H1 (cell line): ENCODE measurements at regions not wholly inside any gene's neighbourhood (a gene's known extent, or its start where the extent isn't known, plus 50 kb on each side); places are given as distances from the start of the nearest gene placed in this dataset.

ENCODE experiments used
- CTCF ChIA-PET: fragments of 300-600 bp; sonication (Branson Sonifier 250); formaldehyde crosslinking; loops from one replicate; lab custom pipeline; 2021; ENCODE audit not compliant: partially characterized antibody; lab: Charles Lee
- POLR2A ChIA-PET: fragments of 300-600 bp; sonication (Branson Sonifier 250); formaldehyde crosslinking; loops from one replicate; lab custom pipeline; 2021; ENCODE audit warnings: inconsistent platforms; ENCODE audit not compliant: partially characterized antibody; lab: Charles Lee
- DNase-seq, 2 experiments: peaks; one replicate each; pipeline versions ENCODE4 v3.0.0 to v3.0.0-alpha.2; 2010 to 2022; ENCODE audit warnings: low spot score in 2 of 2, low read depth in 1 of 2, mixed read lengths in 1 of 2
- FAIRE-seq: peaks from 2 replicates; lab custom pipeline; 2011; peaks lifted over from hg19 to GRCh38; lab: Jason Lieb, UNC
- H2AFZ ChIP-seq: 2 replicates; pipeline ENCODE4 v1.8.1; 2012; ENCODE audit warnings: low read length, inconsistent platforms
- H2AK5ac ChIP-seq: 2 replicates; pipeline ENCODE4 v1.6.1; 2013; ENCODE audit warnings: low read depth, low read length
- H2BK120ac ChIP-seq: replicated peaks from 2 replicates; pipeline ENCODE3; 2013; ENCODE audit warnings: low read depth, low read length, inconsistent platforms
- H2BK12ac ChIP-seq: 2 replicates; pipeline ENCODE4 v1.6.1; 2013; ENCODE audit warnings: low read depth, low read length
- H2BK15ac ChIP-seq: 2 replicates; pipeline ENCODE4 v1.6.1; 2013; ENCODE audit warnings: low read length
- H2BK20ac ChIP-seq: 2 replicates; pipeline ENCODE4 v1.6.1; 2013; ENCODE audit warnings: low read length
- H2BK5ac ChIP-seq: 2 replicates; pipeline ENCODE4 v1.6.1; 2013; ENCODE audit warnings: low read depth, low read length
- H3K14ac ChIP-seq: 2 replicates; pipeline ENCODE4 v1.6.1; 2013; ENCODE audit warnings: inconsistent platforms; ENCODE audit not compliant: insufficient read length
- H3K18ac ChIP-seq: 2 replicates; pipeline ENCODE4 v1.6.1; 2013; ENCODE audit warnings: low read length; ENCODE audit errors: extremely low read depth
- H3K23ac ChIP-seq: 2 replicates; pipeline ENCODE4 v1.6.1; 2013; ENCODE audit warnings: inconsistent platforms; ENCODE audit not compliant: insufficient read length
- H3K23me2 ChIP-seq: 2 replicates; pipeline ENCODE4 v1.6.1; 2013; ENCODE audit warnings: low read depth, low read length
- H3K27ac ChIP-seq: 2 replicates; pipeline ENCODE4 v1.6.1; 2011; ENCODE audit warnings: low read depth, low read length, inconsistent platforms
- H3K27me3 ChIP-seq, 4 experiments: replicated peaks in 1 of 4; 1 replicate in 1 of 4; 2 replicates in 3 of 4; pipeline versions ENCODE4 v1.6.1 to v1.8.1; 2011 to 2013; ENCODE audit warnings: low read length in 3 of 4, mild to moderate bottlenecking in 3 of 4, inconsistent platforms in 2 of 4, mixed read lengths in 2 of 4, moderate library complexity in 1 of 4; ENCODE audit not compliant: control insufficient read depth in 3 of 4, insufficient read depth in 3 of 4; ENCODE audit errors: extremely low read depth in 1 of 4
- H3K36me3 ChIP-seq, 4 experiments: 2 replicates each; pipeline versions ENCODE4 v1.6.1 to v1.8.1; 2011 to 2013; ENCODE audit warnings: mild to moderate bottlenecking in 4 of 4, low read length in 3 of 4, moderate library complexity in 2 of 4, control low read depth in 1 of 4, inconsistent platforms in 1 of 4; ENCODE audit not compliant: insufficient read depth in 4 of 4, control insufficient read depth in 2 of 4
- H3K4ac ChIP-seq: replicated peaks from 2 replicates; pipeline ENCODE3; 2013; ENCODE audit warnings: low read length, low read depth, mixed read lengths, inconsistent platforms; ENCODE audit not compliant: insufficient read length
- H3K4me1 ChIP-seq, 4 experiments: replicated peaks in 1 of 4; 1 replicate in 1 of 4; 2 replicates in 3 of 4; pipeline versions ENCODE4 v1.6.1 to v1.8.1; 2011 to 2013; ENCODE audit warnings: low read length in 3 of 4, inconsistent platforms in 2 of 4, mixed read lengths in 1 of 4; ENCODE audit not compliant: insufficient read depth in 4 of 4, control insufficient read depth in 3 of 4
- H3K4me2 ChIP-seq, 2 experiments: 2 replicates each; pipeline versions ENCODE4 v1.6.1 to v1.8.1; 2011 to 2013; ENCODE audit warnings: low read depth in 2 of 2, low read length in 2 of 2, control low read depth in 1 of 2, inconsistent platforms in 1 of 2, mild to moderate bottlenecking in 1 of 2; ENCODE audit not compliant: insufficient read depth in 1 of 2
- H3K4me3 ChIP-seq, 4 experiments: fragments of 200-600, 300-600 bp in 1 of 4; sonication (generic), shearing (Covaris generic), sonication (Bioruptor Twin) in 1 of 4; 2 replicates each; pipeline versions ENCODE4 v1.5.1 to v1.8.1; 2011 to 2016; ENCODE audit warnings: low read length in 4 of 4, low read depth in 3 of 4, control low read depth in 2 of 4, inconsistent platforms in 2 of 4, mild to moderate bottlenecking in 2 of 4, mixed read lengths in 1 of 4, moderate library complexity in 1 of 4; ENCODE audit not compliant: insufficient read depth in 2 of 4; ENCODE audit errors: extremely low read depth in 1 of 4
- H3K56ac ChIP-seq: replicated peaks from 2 replicates; pipeline ENCODE3; 2013; ENCODE audit warnings: low read depth, mild to moderate bottlenecking, mixed read lengths, low read length, inconsistent platforms; ENCODE audit not compliant: insufficient read length
- H3K79me1 ChIP-seq: 2 replicates; pipeline ENCODE4 v1.6.1; 2013; ENCODE audit warnings: low read depth, low read length, control low read depth
- H3K79me2 ChIP-seq, 2 experiments: 2 replicates each; pipeline versions ENCODE4 v1.6.1 to v1.8.1; 2012 to 2013; ENCODE audit warnings: low read length in 2 of 2, mild to moderate bottlenecking in 2 of 2, inconsistent platforms in 1 of 2; ENCODE audit not compliant: insufficient read depth in 2 of 2, control insufficient read depth in 1 of 2
- H3K9ac ChIP-seq, 4 experiments: replicated peaks in 1 of 4; 1 replicate in 1 of 4; 2 replicates in 3 of 4; pipeline versions ENCODE4 v1.6.1 to v1.8.1; 2011 to 2013; ENCODE audit warnings: low read depth in 3 of 4, low read length in 3 of 4, control low read depth in 2 of 4, mild to moderate bottlenecking in 2 of 4, moderate library complexity in 2 of 4, inconsistent platforms in 1 of 4; ENCODE audit errors: extremely low read depth in 1 of 4
- H3K9me3 ChIP-seq, 2 experiments: 2 replicates each; pipeline versions ENCODE4 v1.6.1 to v1.8.1; 2012 to 2013; ENCODE audit warnings: mild to moderate bottlenecking in 2 of 2, moderate library complexity in 2 of 2, control low read depth in 1 of 2, inconsistent platforms in 1 of 2, low read depth in 1 of 2, low read length in 1 of 2, mixed read lengths in 1 of 2; ENCODE audit not compliant: insufficient read depth in 2 of 2
- H4K20me1 ChIP-seq, 2 experiments: replicated peaks in 1 of 2; 2 replicates each; pipeline versions ENCODE3 to v1.8.1; 2011 to 2013; ENCODE audit warnings: inconsistent platforms in 2 of 2, low read length in 2 of 2, mild to moderate bottlenecking in 1 of 2; ENCODE audit not compliant: insufficient read depth in 2 of 2, control insufficient read depth in 1 of 2
- H4K5ac ChIP-seq: 2 replicates; pipeline ENCODE4 v1.6.1; 2013; ENCODE audit warnings: low read length, low read depth, mixed read lengths, inconsistent platforms; ENCODE audit not compliant: insufficient read length
- H4K8ac ChIP-seq: 2 replicates; pipeline ENCODE4 v1.8.0; 2013; ENCODE audit warnings: mild to moderate bottlenecking, moderate library complexity, low read length, inconsistent platforms; ENCODE audit not compliant: insufficient read depth; ENCODE audit errors: extremely low read depth
- H4K91ac ChIP-seq: replicated peaks from 2 replicates; pipeline ENCODE3; 2013; ENCODE audit warnings: low read length, mixed read lengths, inconsistent platforms; ENCODE audit not compliant: insufficient read length
- EGR1 ChIP-seq: IDR thresholded peaks from 2 replicates; pipeline ENCODE4 v1.6.1; 2011; ENCODE audit warnings: low read depth, low read length, borderline replicate concordance
- SP4 ChIP-seq: IDR thresholded peaks from 2 replicates; pipeline ENCODE4 v1.6.1; 2012; ENCODE audit warnings: low read length, inconsistent platforms
- WGBS, 2 experiments: shearing (Covaris generic) in 1 of 2; methylation state at CpG; one replicate each; pipeline versions ENCODE4 v1.1.6 to v1.1.7; 2013 to 2015; ENCODE audit warnings: low lambda C conversion rate in 2 of 2, mixed read lengths in 2 of 2, inconsistent platforms in 1 of 2, low coverage in 1 of 2, missing lambda C conversion rate in 1 of 2; ENCODE audit not compliant: insufficient replicate concordance in 2 of 2, insufficient coverage in 1 of 2, insufficient read length in 1 of 2; ENCODE audit errors: extremely low coverage in 1 of 2, missing lambda C conversion rate in 1 of 2; 5-methylcytosine and 5-hydroxymethylcytosine counted together

DNA sequence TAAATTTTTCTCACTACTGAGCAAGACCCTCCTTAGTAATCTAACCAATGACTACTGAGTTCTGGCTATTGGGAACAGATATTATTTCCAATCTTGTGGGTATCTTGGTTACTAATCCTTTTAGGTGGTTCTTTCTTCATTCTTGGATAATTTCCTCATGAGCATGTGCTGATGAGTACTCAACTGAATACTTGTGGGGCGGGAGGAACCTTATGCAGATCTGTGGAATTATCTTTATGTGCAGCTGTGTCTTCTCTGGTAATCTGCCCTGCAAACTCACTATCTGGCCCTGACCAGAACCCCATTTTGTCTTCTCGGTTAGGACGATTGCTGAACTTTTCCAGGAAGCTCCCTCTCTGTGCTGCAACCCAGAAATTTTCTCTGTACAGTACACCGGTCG lies 89.7 kb upstream of the TRPC4 start:
- H2BK5ac ChIP-seq: no peak overlapping the region
- H2AK5ac ChIP-seq: no peak overlapping the region
- H2BK12ac ChIP-seq: no peak overlapping the region
- H3K9ac ChIP-seq: no peak overlapping the region
- no peak overlapping the region for H3K4ac ChIP-seq
- H4K8ac ChIP-seq: 0 out of 2 replicates have a peak overlapping the region, but pooled peaks have one; percentile 68
- TF ChIP-seq SP4: no peak
- TF ChIP-seq EGR1: no peak
- H3K36me3 ChIP-seq: no peaks in the 10 kb centered on the region
- DNase-seq: no peak
- no peak overlapping the region for H3K14ac ChIP-seq
- FAIRE-seq: peak; percentile 42
- H3K4me2 ChIP-seq: no peak overlapping the region
- H3K23ac ChIP-seq: no peak overlapping the region
- H3K79me1 ChIP-seq: no peaks in the 10 kb centered on the region
- no peaks in the 10 kb centered on the region for H3K23me2 ChIP-seq
- H3K27me3 ChIP-seq: no peaks in the 10 kb centered on the region
- no peak overlapping the region for H4K91ac ChIP-seq
- no peak overlapping the region for H3K18ac ChIP-seq
- H2BK20ac ChIP-seq: no peak overlapping the region
- 83% methylated on average over 5 of the region's 5 CpGs; no CpG with 5 or more reads in 1 of the 2 experiments for WGBS, 2 experiments
- H3K56ac ChIP-seq: no peak overlapping the region
- no peak overlapping the region for H3K27ac ChIP-seq
- no peak overlapping the region for H2BK15ac ChIP-seq
- H3K4me1 ChIP-seq: no peaks in the 10 kb centered on the region
- no peak overlapping the region for H2BK120ac ChIP-seq
- H3K79me2 ChIP-seq: no peaks in the 10 kb centered on the region
- no peaks in the 10 kb centered on the region for H4K20me1 ChIP-seq
- ChIA-PET POLR2A (no interaction called here), CTCF (interaction anchor here (0.9 to 1.9 kb wide), 4 partner anchors 10 to 318 kb away, joined by 3 to 7 read pairs (median 4); no protein-coding TSS in a partner anchor)
- H3K4me3 ChIP-seq: no peak overlapping the region
- H3K9me3 ChIP-seq: no peaks in the 10 kb centered on the region
- H2AFZ ChIP-seq: no peak overlapping the region; the same call in 1 of the 2 replicates
- no peak overlapping the region for H4K5ac ChIP-seq
